ENCODE measurements at regions not wholly inside any gene's neighbourhood (a gene's known extent, or its start where the extent isn't known, plus 50 kb on each side); places are given as distances from the start of the nearest gene placed in this dataset.

- Mint-ChIP-seq H3K27me3 (ENCODE audit: insufficient read depth, low read depth, poor library complexity) (peaks cover 3% of the 10 kb centered on the region), H3K9me3 (peaks cover 2% of the 10 kb centered on the region; the same call in 1 of the 3 replicates), H3K27ac (no peak overlapping the region)
Observed at GRCh38 chr2:14120376-14120775, 512.1 kb upstream of the LRATD1 start.

DNA sequence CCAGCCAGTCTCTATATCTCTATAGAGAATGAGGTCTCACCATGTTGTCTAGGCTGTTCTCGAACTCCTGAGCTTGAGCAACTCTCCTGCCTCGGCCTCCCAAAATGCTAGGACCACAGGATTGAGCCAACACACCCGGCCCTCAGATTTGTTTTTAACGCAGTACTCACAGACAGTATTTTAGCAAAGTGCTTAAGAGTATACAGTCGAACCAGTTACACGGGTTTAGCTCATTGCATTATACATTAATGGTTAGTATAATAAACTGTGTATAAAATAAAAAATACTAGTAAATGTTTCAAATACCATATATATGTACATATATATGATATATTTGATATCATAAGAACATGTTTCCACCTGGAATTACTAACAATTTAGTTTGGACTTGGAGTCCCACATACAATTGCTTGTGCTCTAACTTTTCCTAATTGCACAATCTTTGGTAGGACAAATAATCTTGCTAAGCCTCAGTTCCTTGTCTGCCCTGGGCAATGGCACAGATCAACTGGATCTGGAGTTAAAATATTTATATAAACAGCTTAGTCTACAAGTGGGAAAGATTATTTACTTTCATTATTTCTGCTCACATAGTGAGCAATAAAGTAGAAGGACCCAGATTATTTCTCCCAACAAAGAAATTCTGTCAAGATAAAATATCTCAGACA lies 508.9 kb upstream of the LRATD1 start:
- peaks cover 11% of the 10 kb centered on the region for H3K9me3 Mint-ChIP-seq
- no peak overlapping the region for H3K27ac Mint-ChIP-seq
- Histone ChIP-seq H4K20me1 (replicated peaks; ENCODE audit: insufficient read depth) (no peaks in the 10 kb centered on the region), H3K27ac (ENCODE audit: low read depth) (no peak overlapping the region), H3K79me2 (replicated peaks; ENCODE audit: insufficient read depth) (no peaks in the 10 kb centered on the region), H2AFZ (no peak overlapping the region), H3F3A (replicated peaks; ENCODE audit: low read depth) (no peaks in the 10 kb centered on the region), H3K9me2 (ENCODE audit: insufficient read depth) (peaks cover 8% of the 10 kb centered on the region; the same call in 1 of the 2 replicates), H3K36me3 (ENCODE audit: insufficient read depth) (no peaks in the 10 kb centered on the region), H3K27me3 (ENCODE audit: insufficient read depth) (no peaks in the 10 kb centered on the region), H3K4me1 (ENCODE audit: insufficient read depth) (no peaks in the 10 kb centered on the region), H3K4me3 (no peak overlapping the region), H3K4me2 (no peak overlapping the region)
- no peak overlapping the region for H3K4me3 Mint-ChIP-seq
- ATAC-seq (no peak), DNase-seq (ENCODE audit: low spot score) (no peak)
- peaks cover 2% of the 10 kb centered on the region for H3K27me3 Mint-ChIP-seq (ENCODE audit: insufficient read depth, low read depth, poor library complexity)
- H3K4me1 Mint-ChIP-seq = no peaks in the 10 kb centered on the region
- H3K36me3 Mint-ChIP-seq (ENCODE audit: low read depth) = peaks cover 8% of the 10 kb centered on the region; the same call in 2 of the 3 replicates
- no peak for TF ChIP-seq REST (IDR thresholded peaks at IDR 0.05; ENCODE audit: unreplicated experiment)
- no peak for TF ChIP-seq ZNF331 (CRISPR knock-in tag; IDR thresholded peaks at IDR 0.05; ENCODE audit: low read depth)
- TF ChIP-seq ZNF114 (CRISPR knock-in tag; IDR thresholded peaks at IDR 0.05) = no peak
- no peak for TF ChIP-seq EZH2 (IDR thresholded peaks at IDR 0.05; ENCODE audit: low read depth, unreplicated experiment)
- TF ChIP-seq NANOG (IDR thresholded peaks at IDR 0.05; ENCODE audit: borderline replicate concordance) = no peak
- TF ChIP-seq, protein P1, sequence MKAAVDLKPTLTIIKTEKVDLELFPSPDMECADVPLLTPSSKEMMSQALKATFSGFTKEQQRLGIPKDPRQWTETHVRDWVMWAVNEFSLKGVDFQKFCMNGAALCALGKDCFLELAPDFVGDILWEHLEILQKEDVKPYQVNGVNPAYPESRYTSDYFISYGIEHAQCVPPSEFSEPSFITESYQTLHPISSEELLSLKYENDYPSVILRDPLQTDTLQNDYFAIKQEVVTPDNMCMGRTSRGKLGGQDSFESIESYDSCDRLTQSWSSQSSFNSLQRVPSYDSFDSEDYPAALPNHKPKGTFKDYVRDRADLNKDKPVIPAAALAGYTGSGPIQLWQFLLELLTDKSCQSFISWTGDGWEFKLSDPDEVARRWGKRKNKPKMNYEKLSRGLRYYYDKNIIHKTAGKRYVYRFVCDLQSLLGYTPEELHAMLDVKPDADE (IDR thresholded peaks at IDR 0.05) = no peak
- no peak for TF ChIP-seq POLR2AphosphoS5 (IDR thresholded peaks at IDR 0.05; ENCODE audit: low read depth)
- no peak for TF ChIP-seq JUNB (IDR thresholded peaks at IDR 0.05; ENCODE audit: unreplicated experiment)
- no peak for TF ChIP-seq CTCF (conservative IDR thresholded peaks at IDR 0.05; ENCODE audit: low read depth in 2 of 2)
- no peak for TF ChIP-seq EZH2phosphoT487 (IDR thresholded peaks at IDR 0.05; ENCODE audit: unreplicated experiment)
- no peak for TF ChIP-seq CREB1 (CRISPR knock-in tag; IDR thresholded peaks at IDR 0.05; ENCODE audit: low read depth)

More at GRCh38 chr2:14120376-14120775, 512.1 kb upstream of the LRATD1 start:
- H4K20me1 ChIP-seq (replicated peaks; ENCODE audit: insufficient read depth) = no peaks in the 10 kb centered on the region
- no peak overlapping the region for H3K4me2 ChIP-seq
- H3K79me2 ChIP-seq (replicated peaks; ENCODE audit: insufficient read depth) = no peaks in the 10 kb centered on the region
- H3K4me1 ChIP-seq (ENCODE audit: insufficient read depth) = no peaks in the 10 kb centered on the region
- no peaks in the 10 kb centered on the region; the same call in 2 of the 3 replicates for H3K36me3 Mint-ChIP-seq (ENCODE audit: low read depth)
- no peaks in the 10 kb centered on the region for H3F3A ChIP-seq (replicated peaks; ENCODE audit: low read depth)
- H3K27ac ChIP-seq (ENCODE audit: low read depth) = no peak overlapping the region
- H2AFZ ChIP-seq = no peak overlapping the region; the same call in 1 of the 2 replicates
- DNase-seq (ENCODE audit: low spot score) (no peak), ATAC-seq (no peak)
- H3K4me1 Mint-ChIP-seq = no peaks in the 10 kb centered on the region
- no peak overlapping the region for H3K4me3 Mint-ChIP-seq
- no peak overlapping the region for H3K4me3 ChIP-seq
- H3K36me3 ChIP-seq (ENCODE audit: insufficient read depth) = no peaks in the 10 kb centered on the region
- H3K27me3 ChIP-seq (ENCODE audit: insufficient read depth) = no peaks in the 10 kb centered on the region
- peaks cover 8% of the 10 kb centered on the region; the same call in 1 of the 2 replicates for H3K9me2 ChIP-seq (ENCODE audit: insufficient read depth)
- TF ChIP-seq CREB1 (CRISPR knock-in tag; IDR thresholded peaks at IDR 0.05; ENCODE audit: low read depth) (no peak), NANOG (IDR thresholded peaks at IDR 0.05; ENCODE audit: borderline replicate concordance) (no peak)
- TF ChIP-seq, protein P1 (IDR thresholded peaks at IDR 0.05) = no peak
